IPS-20b (cell line): ENCODE measurements at regions not wholly inside any gene's neighbourhood (a gene's known extent, or its start where the extent isn't known, plus 50 kb on each side); places are given as distances from the start of the nearest gene placed in this dataset.

Experiments
- H3K27ac ChIP-seq: one replicate; pipeline ENCODE4 v1.5.1; 2013; ENCODE audit warnings: low read length
- H3K27me3 ChIP-seq: 2 replicates; pipeline ENCODE4 v1.6.1; 2013; ENCODE audit warnings: mild to moderate bottlenecking, low read length, inconsistent platforms; ENCODE audit not compliant: insufficient read depth
- H3K36me3 ChIP-seq: 2 replicates; pipeline ENCODE4 v1.6.1; 2013; ENCODE audit warnings: low read depth, mild to moderate bottlenecking, inconsistent platforms, low read length, moderate library complexity; ENCODE audit not compliant: insufficient read depth
- H3K4me1 ChIP-seq: 2 replicates; pipeline ENCODE4 v1.6.1; 2013; ENCODE audit warnings: mild to moderate bottlenecking, control low read depth, inconsistent platforms, low read length, moderate library complexity; ENCODE audit not compliant: insufficient read depth
- H3K4me3 ChIP-seq: 2 replicates; pipeline ENCODE4 v1.5.1; 2013; ENCODE audit warnings: mild to moderate bottlenecking, low read length, inconsistent platforms
- H3K9ac ChIP-seq: 2 replicates; pipeline ENCODE4 v1.6.1; 2013; ENCODE audit warnings: low read depth, mild to moderate bottlenecking, inconsistent platforms, low read length, moderate library complexity
- H3K9me3 ChIP-seq: 2 replicates; pipeline ENCODE4 v1.6.1; 2013; ENCODE audit warnings: mild to moderate bottlenecking, low read depth, low read length, inconsistent platforms; ENCODE audit not compliant: insufficient read depth

GRCh38 chr6:126253431-126253830 lies 86.5 kb upstream of the CENPW start:
- H3K9me3 ChIP-seq = no peaks in the 10 kb centered on the region
- no peak overlapping the region for H3K27ac ChIP-seq
- H3K4me3 ChIP-seq = no peak overlapping the region
- H3K36me3 ChIP-seq = no peaks in the 10 kb centered on the region
- no peaks in the 10 kb centered on the region for H3K4me1 ChIP-seq
- H3K27me3 ChIP-seq = no peaks in the 10 kb centered on the region
- H3K9ac ChIP-seq = no peak overlapping the region

GRCh38 chr6:126258150-126258549 lies 81.8 kb upstream of the CENPW start:
- no peaks in the 10 kb centered on the region for H3K36me3 ChIP-seq
- no peaks in the 10 kb centered on the region for H3K27me3 ChIP-seq
- H3K27ac ChIP-seq = no peak overlapping the region
- no peaks in the 10 kb centered on the region for H3K4me1 ChIP-seq
- no peak overlapping the region for H3K4me3 ChIP-seq
- H3K9me3 ChIP-seq = no peaks in the 10 kb centered on the region; the same call in 1 of the 2 replicates
- no peak overlapping the region for H3K9ac ChIP-seq

GRCh38 chr6:126261792-126262421 lies 78.0 kb upstream of the CENPW start:
- H3K9me3 ChIP-seq = no peaks in the 10 kb centered on the region; the same call in 1 of the 2 replicates
- H3K4me3 ChIP-seq = no peak overlapping the region
- H3K27ac ChIP-seq = no peak overlapping the region
- no peaks in the 10 kb centered on the region for H3K36me3 ChIP-seq
- H3K9ac ChIP-seq = no peak overlapping the region
- H3K27me3 ChIP-seq = no peaks in the 10 kb centered on the region
- H3K4me1 ChIP-seq = no peaks in the 10 kb centered on the region

GRCh38 chr6:126264265-126264664 lies 75.7 kb upstream of the CENPW start:
- Histone ChIP-seq H3K27ac (no peak overlapping the region), H3K9ac (no peak overlapping the region), H3K36me3 (no peaks in the 10 kb centered on the region), H3K27me3 (no peaks in the 10 kb centered on the region), H3K4me3 (no peak overlapping the region), H3K9me3 (no peaks in the 10 kb centered on the region), H3K4me1 (no peaks in the 10 kb centered on the region)

GRCh38 chr6:126266664-126267063 lies 73.3 kb upstream of the CENPW start:
- H3K36me3 ChIP-seq = no peaks in the 10 kb centered on the region
- no peak overlapping the region for H3K9ac ChIP-seq
- H3K9me3 ChIP-seq = no peaks in the 10 kb centered on the region
- H3K4me1 ChIP-seq = no peaks in the 10 kb centered on the region
- no peaks in the 10 kb centered on the region for H3K27me3 ChIP-seq
- no peak overlapping the region for H3K27ac ChIP-seq
- no peak overlapping the region for H3K4me3 ChIP-seq

GRCh38 chr6:126267626-126268025 lies 72.3 kb upstream of the CENPW start:
- Histone ChIP-seq H3K36me3 (no peaks in the 10 kb centered on the region), H3K9me3 (no peaks in the 10 kb centered on the region), H3K9ac (no peak overlapping the region), H3K4me1 (no peaks in the 10 kb centered on the region), H3K27me3 (no peaks in the 10 kb centered on the region), H3K4me3 (no peak overlapping the region), H3K27ac (no peak overlapping the region)

GRCh38 chr6:126268092-126268491 lies 71.8 kb upstream of the CENPW start:
- H3K4me3 ChIP-seq = no peak overlapping the region
- H3K9me3 ChIP-seq = no peaks in the 10 kb centered on the region
- H3K36me3 ChIP-seq = no peaks in the 10 kb centered on the region
- H3K9ac ChIP-seq = no peak overlapping the region
- H3K4me1 ChIP-seq = no peaks in the 10 kb centered on the region
- H3K27ac ChIP-seq = no peak overlapping the region
- H3K27me3 ChIP-seq = no peaks in the 10 kb centered on the region

- Histone ChIP-seq H3K9me3 (no peaks in the 10 kb centered on the region), H3K4me1 (no peaks in the 10 kb centered on the region), H3K4me3 (no peak overlapping the region), H3K36me3 (no peaks in the 10 kb centered on the region), H3K27me3 (no peaks in the 10 kb centered on the region), H3K27ac (no peak overlapping the region), H3K9ac (no peak overlapping the region)
Measured at GRCh38 chr6:126280287-126280686, 59.6 kb upstream of the CENPW start.

- Histone ChIP-seq H3K27me3 (no peaks in the 10 kb centered on the region), H3K36me3 (no peaks in the 10 kb centered on the region), H3K27ac (no peak overlapping the region), H3K4me3 (no peak overlapping the region), H3K9ac (no peak overlapping the region), H3K4me1 (no peaks in the 10 kb centered on the region), H3K9me3 (no peaks in the 10 kb centered on the region)
Measured at GRCh38 chr6:126285871-126286365, 54.0 kb upstream of the CENPW start.
